ENCODE measurements at regions not wholly inside any gene's neighbourhood (a gene's known extent, or its start where the extent isn't known, plus 50 kb on each side); places are given as distances from the start of the nearest gene placed in this dataset. TPM values are rescaled to one million over a fixed set of nuclear protein-coding genes. Genes with fewer than 3 reads are reported as not detected.

GRCh38 chr21:35111321-35111930, 62.3 kb upstream of the RUNX1 start:
- no peak for ATAC-seq
- intact Hi-C loops (cut with micrococcal nuclease), result no loop called here

GRCh38 chr21:35108887-35109286, 59.8 kb upstream of the RUNX1 start:
- ATAC-seq (no peak), DNase-seq (no peak)
- intact Hi-C loops (cut with micrococcal nuclease), result no loop called here

More at GRCh38 chr21:35111321-35111930, 62.3 kb upstream of the RUNX1 start:
- DNase-seq, result no peak

DNA sequence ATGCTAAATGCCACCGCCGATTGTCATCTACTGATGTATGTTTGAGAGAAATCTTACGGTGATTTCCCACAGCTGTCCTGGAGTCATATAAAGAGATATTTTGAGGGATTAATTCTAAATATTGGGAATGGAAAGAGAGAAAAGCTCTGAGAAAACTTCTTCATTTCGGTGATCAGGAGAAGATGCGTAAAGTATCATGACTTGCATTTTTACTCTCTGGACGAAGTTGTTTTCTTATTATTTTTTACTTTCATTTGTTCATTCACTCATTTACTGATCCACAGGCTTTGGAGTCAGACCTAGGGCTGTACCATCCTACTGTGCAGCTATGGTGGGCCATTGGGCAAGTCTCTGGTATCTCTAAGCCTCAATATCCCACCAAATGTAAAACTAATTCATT, 58.4 kb upstream of the RUNX1 start:
- DNase-seq (no peak), ATAC-seq (no peak)
- intact Hi-C loops (cut with micrococcal nuclease), result no loop called here

- intact Hi-C loops (cut with micrococcal nuclease), result no loop called here
- no peak for DNase-seq
- peak; percentile 88 for ATAC-seq
Observed at GRCh38 chr21:35106246-35106835, 57.2 kb upstream of the RUNX1 start.

DNA sequence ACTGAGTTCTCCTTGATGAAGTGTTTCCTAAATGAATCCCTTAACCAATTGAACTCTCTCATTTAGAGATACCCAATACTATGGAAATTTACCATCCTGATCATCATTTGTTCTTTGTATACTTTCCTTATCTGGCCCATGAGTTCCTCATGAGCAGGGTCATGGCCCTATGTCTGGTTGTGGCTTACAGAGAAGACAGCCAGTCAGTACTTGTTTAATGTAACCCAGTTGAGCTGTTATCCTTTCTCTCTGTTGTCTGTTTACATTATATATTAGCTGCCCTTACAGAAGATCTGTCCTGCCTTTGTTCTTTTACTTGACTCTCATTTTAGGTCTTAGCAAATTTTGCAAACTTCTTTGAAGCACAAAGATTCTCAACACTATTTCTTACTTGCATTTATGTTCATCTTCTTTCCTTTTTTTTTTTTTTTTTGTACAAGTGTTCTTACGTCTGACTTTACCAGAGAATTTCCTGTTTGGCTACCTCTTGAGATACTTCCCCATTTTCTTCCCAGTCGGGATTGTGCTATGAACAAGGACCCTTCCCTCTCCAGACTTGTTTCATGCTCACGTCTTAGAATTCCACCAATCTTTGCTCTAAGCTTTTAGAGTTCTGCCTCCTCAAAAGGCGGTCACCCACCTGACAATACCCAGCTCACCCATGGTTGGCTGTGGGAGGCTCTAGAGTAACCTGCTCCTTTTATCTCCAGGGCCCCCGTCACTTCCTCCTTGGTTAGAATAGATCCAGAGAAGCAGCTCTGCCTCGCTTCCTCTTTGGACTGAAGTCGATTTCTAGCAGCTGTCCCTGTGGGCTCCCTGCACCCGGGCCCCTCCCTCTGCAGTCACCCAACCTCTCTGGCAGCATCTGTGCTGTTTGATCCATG, 53.6 kb upstream of the RUNX1 start:
- DNase-seq (peak; percentile 47), ATAC-seq (peak; percentile 51)
- intact Hi-C loops (cut with micrococcal nuclease), result no loop called here

GRCh38 chr21:35100349-35100811, 51.3 kb upstream of the RUNX1 start:
- ATAC-seq, result peak; percentile 43
- intact Hi-C loops (cut with micrococcal nuclease), result no loop called here
- DNase-seq, result no peak

GRCh38 chr21:35099310-35099709, 50.2 kb upstream of the RUNX1 start:
- DNase-seq (no peak), ATAC-seq (no peak)
- intact Hi-C loops (cut with micrococcal nuclease), result no loop called here

Small RNA genes in the stretch of these regions (microRNA-seq; reads per million reads assigned to microRNA genes)
- gene MIR802 (ENCODE audit: borderline number of aligned reads), result not detected
